H9 (cell line): ENCODE measurements at regions not wholly inside any gene's neighbourhood (a gene's known extent, or its start where the extent isn't known, plus 50 kb on each side); places are given as distances from the start of the nearest gene placed in this dataset.

Experiments used
- DNase-seq: peaks from one replicate; pipeline ENCODE4 v3.0.0-alpha.2; 2017
- H2AFZ ChIP-seq: one replicate; pipeline ENCODE4 v1.6.1; 2013; ENCODE audit warnings: mild to moderate bottlenecking, low read length, control low read depth, moderate library complexity
- H2AK5ac ChIP-seq: 2 replicates; pipeline ENCODE4 v1.6.1; 2013; ENCODE audit warnings: low read length, control low read depth, mixed read lengths; ENCODE audit not compliant: insufficient read length
- H2BK120ac ChIP-seq: one replicate; pipeline ENCODE4 v1.6.1; 2013; ENCODE audit warnings: low read depth, mild to moderate bottlenecking, low read length, control low read depth, inconsistent platforms; ENCODE audit not compliant: poor library complexity, severe bottlenecking
- H2BK12ac ChIP-seq: 2 replicates; pipeline ENCODE4 v1.6.1; 2013; ENCODE audit warnings: low read length, control low read depth, mixed read lengths, low read depth; ENCODE audit not compliant: insufficient read length
- H2BK15ac ChIP-seq: 2 replicates; pipeline ENCODE4 v1.6.1; 2013; ENCODE audit warnings: low read depth, low read length, control low read depth
- H2BK20ac ChIP-seq: one replicate; pipeline ENCODE4 v1.6.1; 2013; ENCODE audit warnings: low read depth, mild to moderate bottlenecking, low read length, control low read depth, inconsistent platforms; ENCODE audit not compliant: poor library complexity, severe bottlenecking
- H2BK5ac ChIP-seq: 2 replicates; pipeline ENCODE4 v1.6.1; 2013; ENCODE audit warnings: low read length, control low read depth, mixed read lengths; ENCODE audit not compliant: insufficient read length
- H3K14ac ChIP-seq: 2 replicates; pipeline ENCODE4 v1.6.1; 2013; ENCODE audit warnings: low read length, control low read depth; ENCODE audit not compliant: insufficient read depth
- H3K18ac ChIP-seq: 2 replicates; pipeline ENCODE4 v1.6.1; 2013; ENCODE audit warnings: low read depth, mild to moderate bottlenecking, mixed read lengths, low read length, control low read depth; ENCODE audit not compliant: insufficient read length
- H3K23ac ChIP-seq: 2 replicates; pipeline ENCODE4 v1.6.1; 2013; ENCODE audit warnings: low read length, control low read depth, mixed read lengths, low read depth; ENCODE audit not compliant: insufficient read length
- H3K23me2 ChIP-seq: 2 replicates; pipeline ENCODE4 v1.6.1; 2013; ENCODE audit warnings: low read depth, mild to moderate bottlenecking, mixed read lengths, low read length, control low read depth; ENCODE audit not compliant: insufficient read length, poor library complexity, severe bottlenecking
- H3K27ac ChIP-seq: 2 replicates; pipeline ENCODE4 v1.5.1; 2013; ENCODE audit warnings: low read length, control low read depth, mixed read lengths, low read depth; ENCODE audit not compliant: insufficient read length
- H3K27me3 ChIP-seq: 2 replicates; pipeline ENCODE4 v1.6.1; 2013; ENCODE audit warnings: low read length, control low read depth, inconsistent platforms; ENCODE audit not compliant: insufficient read depth
- H3K4ac ChIP-seq: 2 replicates; pipeline ENCODE4 v1.6.1; 2013; ENCODE audit warnings: low read depth, mild to moderate bottlenecking, control low read depth, inconsistent platforms, low read length, moderate library complexity
- H3K4me1 ChIP-seq: 2 replicates; pipeline ENCODE4 v1.6.1; 2013; ENCODE audit warnings: low read length, control low read depth, inconsistent platforms; ENCODE audit not compliant: insufficient read depth
- H3K4me2 ChIP-seq: 2 replicates; pipeline ENCODE4 v1.6.1; 2013; ENCODE audit warnings: low read length, control low read depth, mixed read lengths; ENCODE audit not compliant: insufficient read length, insufficient read depth
- H3K56ac ChIP-seq: 2 replicates; pipeline ENCODE4 v1.6.1; 2013; ENCODE audit warnings: low read depth, mild to moderate bottlenecking, mixed read lengths, low read length, control low read depth; ENCODE audit not compliant: insufficient read length
- H3K79me1 ChIP-seq: 2 replicates; pipeline ENCODE4 v1.6.1; 2013; ENCODE audit warnings: low read depth, mild to moderate bottlenecking, moderate library complexity, low read length, control low read depth, inconsistent platforms; ENCODE audit not compliant: insufficient read depth, poor library complexity, severe bottlenecking
- H3K79me2 ChIP-seq: 2 replicates; pipeline ENCODE4 v1.6.1; 2013; ENCODE audit warnings: low read length, control low read depth, inconsistent platforms; ENCODE audit not compliant: insufficient read depth
- H3K9ac ChIP-seq: 2 replicates; pipeline ENCODE4 v1.6.1; 2013; ENCODE audit warnings: low read length, control low read depth, mixed read lengths; ENCODE audit not compliant: insufficient read length; ENCODE audit errors: extremely low read depth
- H3K9me3 ChIP-seq: one replicate; pipeline ENCODE4 v1.6.1; 2013; ENCODE audit warnings: low read depth, low read length, inconsistent platforms; ENCODE audit not compliant: control insufficient read depth
- H3T11ph ChIP-seq: one replicate; pipeline ENCODE4 v1.6.1; 2013; ENCODE audit warnings: mild to moderate bottlenecking, low read length, control low read depth, inconsistent platforms
- H4K20me1 ChIP-seq: one replicate; pipeline ENCODE4 v1.6.1; 2013; ENCODE audit not compliant: control insufficient read depth, insufficient read length, insufficient read depth
- H4K5ac ChIP-seq: 2 replicates; pipeline ENCODE4 v1.6.1; 2013; ENCODE audit warnings: low read depth, mild to moderate bottlenecking, mixed read lengths, low read length, control low read depth; ENCODE audit not compliant: insufficient read length
- H4K8ac ChIP-seq: replicated peaks from 2 replicates; pipeline ENCODE4 v1.6.1; 2013; ENCODE audit warnings: low read length, control low read depth, mixed read lengths, low read depth; ENCODE audit not compliant: insufficient read length
- H4K91ac ChIP-seq: 2 replicates; pipeline ENCODE4 v1.6.1; 2013; ENCODE audit warnings: low read depth, mild to moderate bottlenecking, moderate library complexity, mixed read lengths, low read length, control low read depth; ENCODE audit not compliant: insufficient read length
- H3K27ac Mint-ChIP-seq, 3 experiments: 2 replicates in 2 of 3; 3 replicates in 1 of 3; pipeline ENCODE4 v1.8.0; 2020 to 2021; ENCODE audit warnings: mixed read lengths in 3 of 3, mild to moderate bottlenecking in 1 of 3, moderate library complexity in 1 of 3
- H3K27me3 Mint-ChIP-seq: 2 replicates; pipeline ENCODE4 v1.8.0; 2021; ENCODE audit warnings: low read depth, mild to moderate bottlenecking, moderate library complexity, mixed read lengths
- H3K36me3 Mint-ChIP-seq, 3 experiments: 2 replicates in 2 of 3; 3 replicates in 1 of 3; pipeline ENCODE4 v1.8.0; 2020 to 2021; ENCODE audit warnings: low read depth in 3 of 3, mixed read lengths in 3 of 3; ENCODE audit not compliant: insufficient read depth in 1 of 3
- H3K4me1 Mint-ChIP-seq, 2 experiments: 2 replicates each; pipeline ENCODE4 v1.8.0; 2020; ENCODE audit warnings: mixed read lengths in 2 of 2
- H3K4me3 Mint-ChIP-seq, 2 experiments: 2 replicates in 1 of 2; 3 replicates in 1 of 2; pipeline ENCODE4 v1.8.0; 2020 to 2021; ENCODE audit warnings: mild to moderate bottlenecking in 2 of 2, mixed read lengths in 2 of 2, moderate library complexity in 1 of 2
- H3K9me3 Mint-ChIP-seq, 2 experiments: 2 replicates in 1 of 2; 3 replicates in 1 of 2; pipeline ENCODE4 v1.8.0; 2020; ENCODE audit warnings: mild to moderate bottlenecking in 2 of 2, mixed read lengths in 2 of 2, moderate library complexity in 1 of 2
- CTCF ChIP-seq: fragments of 200-600 bp; sonication (generic); conservative IDR thresholded peaks from 3 replicates; pipeline ENCODE4 v1.8.0; 2021; ENCODE audit warnings: antibody characterized with exemption, mild to moderate bottlenecking
- WGBS: extraction: QIAGEN DNeasy Blood & Tissue Kit; methylation state at CpG from one replicate; pipeline ENCODE4 v1.1.7; 2013; ENCODE audit warnings: missing lambda C conversion rate, low lambda C conversion rate, mixed read lengths; ENCODE audit not compliant: insufficient read length; ENCODE audit errors: extremely low coverage; 5-methylcytosine and 5-hydroxymethylcytosine counted together

- Histone ChIP-seq H3K27ac (peak overlapping the region; percentile 86), H3K56ac (no peak overlapping the region), H2AFZ (no peak overlapping the region), H3K4me2 (peak overlapping the region; percentile 56), H3K79me1 (no peaks in the 10 kb centered on the region), H2BK15ac (no peak overlapping the region), H3K4me1 (peaks cover 18% of the 10 kb centered on the region; the same call in 1 of the 2 replicates), H3K9ac (no peak overlapping the region), H4K5ac (no peak overlapping the region), H3K79me2 (no peaks in the 10 kb centered on the region), H2BK20ac (no peak overlapping the region), H4K20me1 (no peaks in the 10 kb centered on the region), H3K4ac (no peak overlapping the region), H3T11ph (no peak overlapping the region), H2BK12ac (no peak overlapping the region), H3K27me3 (no peaks in the 10 kb centered on the region), H3K14ac (no peak overlapping the region), H4K91ac (no peak overlapping the region), H3K23ac (no peak overlapping the region), H3K9me3 (no peaks in the 10 kb centered on the region), H2AK5ac (no peak overlapping the region), H4K8ac (no peak overlapping the region), H3K23me2 (no peaks in the 10 kb centered on the region), H2BK120ac (no peak overlapping the region), H3K18ac (no peak overlapping the region), H2BK5ac (no peak overlapping the region)
- no peak for DNase-seq
- H3K9me3 Mint-ChIP-seq, result peaks cover 4 to 5% of the 10 kb centered on the region in 2 experiments; a peak in 3 of 5 replicates
- H3K4me3 Mint-ChIP-seq, result peak overlapping the region in 1 of 2 experiments; percentile 21; a peak in 1 of 5 replicates
- no CpG with 5 or more reads among the region's 2 CpGs for WGBS
- peaks cover 9 to 19% (median 16%) of the 10 kb centered on the region in 3 experiments for H3K36me3 Mint-ChIP-seq
- H3K4me1 Mint-ChIP-seq, result peaks cover 62 to 64% of the 10 kb centered on the region in 2 experiments
- H3K27me3 Mint-ChIP-seq, result no peaks in the 10 kb centered on the region
- no peak for TF ChIP-seq CTCF
- H3K27ac Mint-ChIP-seq, result peak overlapping the region; percentile 53 to 88 (median 83); a peak in 6 of 7 replicates
These were observed 380.7 kb upstream of the BTBD3 start for GRCh38 chr20:11537032-11537431.
